PFSK-1 (cell line): ENCODE measurements at regions not wholly inside any gene's neighbourhood (a gene's known extent, or its start where the extent isn't known, plus 50 kb on each side); places are given as distances from the start of the nearest gene placed in this dataset.

Source experiments
- FOXP2 ChIP-seq: optimal IDR thresholded peaks from 2 replicates; pipeline ENCODE3; 2011; ENCODE audit warnings: borderline replicate concordance, control low read depth, inconsistent platforms; ENCODE audit not compliant: insufficient read depth; ENCODE audit errors: extremely low read length, extremely low read depth
- POLR2AphosphoS5 ChIP-seq: IDR thresholded peaks from 2 replicates; pipeline ENCODE4 v1.6.1; 2012; ENCODE audit warnings: low read depth, mild to moderate bottlenecking, control low read depth, low read length, moderate library complexity
- REST ChIP-seq, 2 experiments: IDR thresholded peaks; 2 replicates each; pipeline versions ENCODE4 v1.6.1 to v1.8.0; 2011 to 2012; ENCODE audit warnings: low read depth in 2 of 2, low read length in 2 of 2, control low read depth in 1 of 2, inconsistent platforms in 1 of 2, mild to moderate bottlenecking in 1 of 2, moderate library complexity in 1 of 2; ENCODE audit not compliant: insufficient read depth in 1 of 2
- SIN3A ChIP-seq: IDR thresholded peaks from 2 replicates; pipeline ENCODE4 v1.6.1; 2012; ENCODE audit warnings: mild to moderate bottlenecking, low read length, moderate library complexity, borderline replicate concordance; ENCODE audit not compliant: insufficient read depth
- TAF1 ChIP-seq: IDR thresholded peaks from 2 replicates; pipeline ENCODE4 v1.6.1; 2012; ENCODE audit warnings: low read length, control low read depth, borderline replicate concordance; ENCODE audit not compliant: insufficient read depth

- TF ChIP-seq REST (IDR thresholded peaks at IDR 0.05; ENCODE audit: insufficient read depth in 1 of 2, low read depth in 2 of 2, low read length in 2 of 2) = no peak
- no peak for TF ChIP-seq SIN3A
- no peak for TF ChIP-seq TAF1
- TF ChIP-seq POLR2AphosphoS5 = no peak
- TF ChIP-seq FOXP2 = no peak
These were observed 197.1 kb downstream of the SPP2 start for GRCh38 chr2:234247453-234248180.

DNA sequence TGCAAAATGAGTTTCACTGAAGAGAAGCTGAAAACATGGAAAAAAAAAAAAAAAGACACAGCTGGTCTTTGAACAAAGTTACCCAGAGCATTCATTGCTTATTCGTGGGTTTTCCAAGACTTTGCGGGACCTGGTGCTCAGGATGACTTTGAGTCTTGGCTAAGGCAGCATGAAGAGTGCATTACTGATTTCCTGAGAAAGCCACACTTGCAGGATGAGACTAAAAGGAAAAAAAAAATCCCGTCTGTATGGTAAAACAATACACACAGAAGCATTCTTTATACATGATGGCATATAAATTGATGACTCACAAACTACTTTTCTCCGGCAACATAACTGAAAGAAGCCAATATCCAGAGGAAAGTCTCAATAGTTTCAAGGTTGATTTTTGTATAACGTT lies 195.4 kb downstream of the SPP2 start:
- TF ChIP-seq REST (IDR thresholded peaks at IDR 0.05; ENCODE audit: insufficient read depth in 1 of 2, low read depth in 2 of 2, low read length in 2 of 2) (no peak), SIN3A (no peak), POLR2AphosphoS5 (no peak), FOXP2 (no peak), TAF1 (no peak)

DNA sequence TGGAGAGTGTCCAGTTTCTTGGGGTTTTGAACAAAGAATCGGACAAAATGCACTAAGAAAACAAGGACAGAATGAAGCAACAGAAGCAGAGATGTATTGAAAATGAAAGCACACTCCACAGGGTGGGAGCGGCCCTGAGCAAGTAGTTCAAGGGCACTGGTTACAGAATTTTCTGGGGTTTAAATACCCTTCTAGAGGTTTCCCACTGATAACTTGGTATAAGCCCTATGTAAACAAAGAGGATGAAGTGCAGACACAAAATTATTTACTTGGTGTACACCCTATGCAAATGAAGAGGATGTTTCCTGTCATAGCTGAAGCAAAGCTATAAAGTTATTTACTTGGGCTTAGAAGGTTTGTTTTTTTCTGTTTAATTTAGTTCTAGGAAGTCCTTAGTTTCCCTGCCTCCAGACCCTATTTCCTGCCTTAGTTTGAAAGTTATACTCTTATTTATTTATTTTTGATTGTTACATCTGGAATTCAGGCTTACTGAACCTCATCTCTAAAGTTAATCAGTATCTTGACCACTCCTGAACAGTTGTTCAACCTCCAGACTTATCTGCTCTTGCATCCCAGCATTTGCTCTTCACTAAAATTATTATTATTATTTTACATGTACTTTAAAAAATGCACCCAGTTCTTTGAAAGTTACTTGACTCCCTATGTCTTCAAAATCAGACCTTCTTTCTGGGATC lies 193.5 kb downstream of the SPP2 start:
- TF ChIP-seq POLR2AphosphoS5 (no peak), SIN3A (no peak), FOXP2 (no peak), REST (IDR thresholded peaks at IDR 0.05; ENCODE audit: insufficient read depth in 1 of 2, low read depth in 2 of 2, low read length in 2 of 2) (no peak), TAF1 (no peak)

DNA sequence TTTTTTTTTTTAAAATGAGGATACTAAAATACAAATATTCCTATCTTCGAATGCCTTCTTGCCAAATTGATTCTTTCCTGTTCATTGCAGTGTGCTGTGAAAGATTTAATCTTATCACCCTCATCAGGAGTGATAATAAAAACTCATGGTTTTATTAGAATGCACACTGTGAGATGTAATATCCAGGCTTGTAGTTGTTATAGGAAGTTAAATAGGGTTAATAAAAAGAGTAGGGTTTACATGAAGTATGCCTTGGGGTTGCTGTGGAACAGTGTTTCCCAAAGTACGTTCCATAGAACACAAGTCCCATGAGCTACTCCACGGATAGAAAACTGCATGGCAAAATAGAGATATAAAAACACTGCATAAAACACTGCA lies 191.9 kb downstream of the SPP2 start:
- TF ChIP-seq SIN3A (no peak), FOXP2 (no peak), POLR2AphosphoS5 (no peak), TAF1 (no peak), REST (IDR thresholded peaks at IDR 0.05; ENCODE audit: insufficient read depth in 1 of 2, low read depth in 2 of 2, low read length in 2 of 2) (no peak)
